ENCODE measurements at regions not wholly inside any gene's neighbourhood (a gene's known extent, or its start where the extent isn't known, plus 50 kb on each side); places are given as distances from the start of the nearest gene placed in this dataset.

- DNase-seq: no peak
These were observed 728.7 kb downstream of the LTN1 start for GRCh38 chr21:28263974-28264373.

GRCh38 chr21:28261298-28261697, 731.4 kb downstream of the LTN1 start:
- no peak for DNase-seq

- no peak for DNase-seq
These were observed 735.4 kb downstream of the LTN1 start for GRCh38 chr21:28257276-28257675.

DNA sequence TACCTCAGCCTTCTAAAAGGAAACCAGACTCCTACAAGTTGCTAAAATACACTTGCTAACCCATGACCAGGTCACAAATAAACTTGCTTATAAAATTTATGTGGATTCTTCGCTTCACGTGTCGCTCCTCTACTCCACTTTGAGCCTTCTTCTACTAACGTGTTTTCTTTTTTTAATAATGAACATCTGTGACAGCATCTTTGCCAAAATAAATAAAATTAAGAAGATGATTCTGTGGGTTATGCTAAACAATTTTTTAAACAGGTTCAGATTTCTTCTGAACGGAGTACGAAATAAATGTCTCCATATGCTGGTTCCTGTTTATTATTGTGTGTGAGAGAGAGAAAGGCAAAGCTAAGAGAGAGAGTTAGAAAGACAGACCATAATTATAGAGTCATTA, 735.8 kb downstream of the LTN1 start:
- DNase-seq: no peak

DNA sequence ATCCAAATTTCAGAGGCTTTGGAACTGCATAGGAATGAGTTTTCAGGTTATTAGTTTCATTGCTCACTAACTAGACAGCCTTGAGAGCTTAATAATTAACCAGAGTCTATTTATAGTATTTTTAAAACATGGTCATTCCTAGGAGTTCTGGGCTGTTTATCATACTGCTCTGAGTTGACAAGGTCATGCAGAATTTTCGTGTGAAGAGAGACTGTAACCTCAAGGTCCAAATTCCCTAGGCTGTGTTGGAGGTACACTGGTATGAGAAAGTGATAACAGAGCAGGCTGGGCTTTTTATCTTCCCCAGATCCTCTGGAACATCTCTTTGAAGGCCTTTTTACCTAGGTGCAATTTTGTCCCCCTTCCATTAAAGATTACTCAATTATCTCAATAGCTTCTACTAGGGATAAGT, 736.3 kb downstream of the LTN1 start:
- DNase-seq: no peak

GRCh38 chr21:28253961-28254360, 738.7 kb downstream of the LTN1 start:
- no peak for DNase-seq

- no peak for DNase-seq
These were observed 739.3 kb downstream of the LTN1 start for GRCh38 chr21:28253338-28253737.

GRCh38 chr21:28252928-28253327, 739.7 kb downstream of the LTN1 start:
- no peak for DNase-seq

- DNase-seq: no peak
These were observed 741.7 kb downstream of the LTN1 start for GRCh38 chr21:28250946-28251345.

DNA sequence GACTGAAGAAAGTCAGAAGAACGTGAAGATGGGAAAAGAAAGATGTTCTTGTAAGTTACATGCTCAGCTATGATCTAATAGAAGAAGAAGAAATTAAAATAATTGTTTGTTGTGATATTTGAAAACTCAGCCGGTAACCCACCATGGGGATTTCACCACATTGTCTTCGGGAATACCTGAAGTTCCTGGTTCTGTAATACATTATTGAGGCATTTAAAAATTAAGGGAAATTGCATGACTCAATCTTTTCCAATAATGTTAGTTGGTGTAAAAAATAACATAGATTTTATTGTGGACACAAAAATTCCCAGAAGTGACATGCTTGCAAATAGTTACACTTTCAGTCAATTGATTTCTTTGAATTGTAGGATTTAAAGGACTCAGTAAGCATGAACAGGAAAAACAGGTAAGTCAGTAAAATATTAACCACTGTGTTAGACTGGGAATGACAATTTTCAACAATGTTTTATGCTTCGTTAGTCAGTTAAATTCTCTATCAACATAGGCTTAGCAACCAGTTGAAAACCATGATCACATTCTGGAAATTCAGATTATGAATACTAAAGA, 745.1 kb downstream of the LTN1 start:
- DNase-seq: no peak

GRCh38 chr21:28240586-28240985, 752.1 kb downstream of the LTN1 start:
- DNase-seq: no peak

DNA sequence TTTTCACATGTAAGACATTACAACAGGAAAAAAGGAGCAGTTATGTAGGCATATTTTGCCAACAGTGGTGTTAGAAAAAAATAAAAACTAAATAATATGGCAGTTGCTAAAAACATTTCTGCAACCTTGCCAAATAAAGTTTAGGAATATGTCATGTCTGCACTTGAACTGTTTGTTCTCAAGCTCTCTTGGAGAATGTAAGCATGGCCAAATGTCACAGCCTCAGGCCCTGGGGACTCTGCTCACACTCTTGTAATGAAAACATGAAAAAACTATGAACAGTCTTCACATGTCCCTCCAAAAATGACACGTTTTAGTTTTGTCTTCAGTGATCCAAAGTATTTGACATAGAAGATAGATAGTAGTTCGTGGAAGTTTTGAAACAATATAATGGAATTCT, 753.3 kb downstream of the LTN1 start:
- no peak for DNase-seq

DNA sequence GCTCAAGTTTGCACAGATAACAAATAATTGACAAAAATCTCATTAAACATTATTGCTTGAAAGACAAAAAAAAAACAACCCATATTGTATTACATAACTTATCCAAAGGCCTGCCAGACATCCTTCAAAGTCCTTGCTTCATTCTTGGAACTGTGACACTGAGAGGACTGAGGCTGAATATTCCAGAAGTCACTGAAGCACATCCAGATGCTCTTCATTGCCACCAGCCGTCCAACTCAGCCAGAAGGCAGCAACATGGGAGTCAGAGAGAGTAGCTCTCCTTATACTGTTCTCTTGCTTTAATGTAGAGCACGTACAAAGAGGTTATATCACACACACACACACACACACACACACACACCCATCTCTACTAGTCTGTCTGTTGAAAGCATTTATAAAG, 755.0 kb downstream of the LTN1 start:
- no peak for DNase-seq

GRCh38 chr21:28235169-28235895, 757.3 kb downstream of the LTN1 start:
- no peak for DNase-seq

DNA sequence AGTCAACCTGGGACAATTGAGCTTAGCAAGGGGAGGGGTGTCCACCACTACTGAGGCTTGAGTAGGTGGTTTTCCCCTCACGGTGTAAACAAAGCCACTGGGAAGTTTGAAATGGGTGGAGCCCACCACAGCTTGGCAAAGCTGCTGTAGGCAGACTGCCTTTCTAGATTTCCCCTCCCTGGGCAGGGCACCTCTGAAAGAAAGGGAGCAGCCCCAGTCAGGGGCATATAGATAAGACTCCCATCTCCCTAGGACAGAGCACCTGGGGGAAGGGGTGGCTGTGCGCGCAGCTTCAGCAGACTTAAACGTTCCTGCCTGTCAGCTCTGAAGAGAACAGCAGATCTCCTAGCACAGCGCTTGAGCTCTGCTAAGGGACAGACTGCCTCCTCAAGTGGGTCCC, 758.4 kb downstream of the LTN1 start:
- DNase-seq: no peak

DNA sequence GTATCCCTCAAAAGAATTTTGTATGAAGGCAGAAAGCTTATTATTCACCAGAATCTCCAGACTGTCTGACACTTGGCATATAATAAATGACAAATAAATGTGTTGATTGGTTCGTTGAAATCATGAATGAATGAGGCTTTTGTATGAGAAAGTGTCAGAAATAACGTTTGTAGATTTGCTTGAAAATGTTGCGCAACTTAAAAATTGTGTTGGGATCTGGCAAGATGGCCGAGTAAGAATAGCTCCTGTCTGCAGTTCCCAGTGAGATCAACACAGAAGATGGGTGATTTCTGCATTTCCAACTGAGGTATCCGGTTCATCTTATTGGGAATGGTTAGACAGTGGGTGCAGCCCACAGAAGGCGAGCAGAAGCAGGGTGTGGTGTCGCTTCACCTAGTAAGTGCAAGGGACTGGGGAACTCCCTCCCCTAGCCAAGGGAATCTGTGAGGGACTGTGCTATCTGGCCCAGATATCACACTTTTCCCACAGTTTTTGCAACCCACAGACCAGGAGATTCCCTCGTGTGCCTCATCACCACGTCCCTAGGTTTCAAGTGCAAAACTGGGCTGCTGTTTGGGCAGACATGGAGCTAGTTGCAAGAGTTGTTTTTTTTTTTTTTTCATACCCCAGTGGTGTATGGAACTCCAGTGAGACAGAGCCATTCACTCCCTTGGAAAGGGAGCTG, 759.0 kb downstream of the LTN1 start:
- DNase-seq: no peak

DNA sequence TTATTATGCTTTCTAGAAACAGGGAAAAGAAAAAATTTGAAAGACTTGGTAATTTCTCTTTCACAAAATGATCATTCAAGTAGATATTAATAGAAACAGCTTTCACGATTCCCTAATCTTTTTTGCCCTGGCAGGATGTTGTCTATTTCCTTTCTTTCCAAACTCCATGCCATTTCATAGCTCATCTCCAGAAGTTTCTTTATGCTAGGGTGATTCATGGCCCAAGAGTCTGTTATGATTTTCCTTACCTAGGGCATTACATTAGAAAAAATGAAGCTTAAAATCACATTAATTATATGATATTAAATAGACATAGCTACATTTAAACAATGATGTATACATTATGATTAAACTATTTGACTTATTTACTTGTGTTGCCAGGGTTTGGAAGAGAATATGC, 762.1 kb downstream of the LTN1 start:
- DNase-seq: no peak

DNA sequence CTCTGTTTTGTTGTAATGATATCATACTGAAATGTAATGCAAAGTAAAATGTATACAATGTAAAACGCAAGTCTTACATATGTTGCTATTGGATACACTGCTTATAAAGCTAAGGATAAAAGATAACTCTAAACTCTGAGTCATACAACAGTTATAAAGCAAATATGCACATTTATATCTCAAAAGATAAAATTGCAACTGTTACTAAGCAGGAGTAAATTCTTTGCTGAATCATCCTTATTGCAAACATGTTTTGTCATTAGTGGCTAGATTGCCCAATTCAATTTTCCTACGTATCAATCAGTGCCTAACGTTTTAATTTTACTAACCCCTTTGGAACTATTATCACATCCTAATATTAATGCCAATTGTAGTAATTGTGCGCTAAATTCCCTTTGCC, 762.9 kb downstream of the LTN1 start:
- no peak for DNase-seq

DNA sequence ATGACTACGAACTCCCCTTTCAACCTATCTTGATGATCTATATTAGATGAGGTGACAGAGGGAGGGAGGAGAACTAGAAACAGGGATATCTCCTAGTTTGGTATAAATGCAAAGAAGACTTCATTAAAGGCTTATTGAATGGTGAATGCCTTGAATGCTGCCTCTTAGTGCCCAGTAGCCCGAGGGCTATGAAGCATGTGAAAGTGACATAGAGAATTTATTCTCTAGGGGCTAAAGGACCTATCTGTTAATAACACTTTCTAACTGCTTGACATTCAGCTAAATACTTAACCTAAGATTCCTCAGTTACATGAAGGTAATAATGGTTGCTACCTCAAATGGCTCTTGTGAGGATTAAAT, 764.1 kb downstream of the LTN1 start:
- DNase-seq: no peak

DNA sequence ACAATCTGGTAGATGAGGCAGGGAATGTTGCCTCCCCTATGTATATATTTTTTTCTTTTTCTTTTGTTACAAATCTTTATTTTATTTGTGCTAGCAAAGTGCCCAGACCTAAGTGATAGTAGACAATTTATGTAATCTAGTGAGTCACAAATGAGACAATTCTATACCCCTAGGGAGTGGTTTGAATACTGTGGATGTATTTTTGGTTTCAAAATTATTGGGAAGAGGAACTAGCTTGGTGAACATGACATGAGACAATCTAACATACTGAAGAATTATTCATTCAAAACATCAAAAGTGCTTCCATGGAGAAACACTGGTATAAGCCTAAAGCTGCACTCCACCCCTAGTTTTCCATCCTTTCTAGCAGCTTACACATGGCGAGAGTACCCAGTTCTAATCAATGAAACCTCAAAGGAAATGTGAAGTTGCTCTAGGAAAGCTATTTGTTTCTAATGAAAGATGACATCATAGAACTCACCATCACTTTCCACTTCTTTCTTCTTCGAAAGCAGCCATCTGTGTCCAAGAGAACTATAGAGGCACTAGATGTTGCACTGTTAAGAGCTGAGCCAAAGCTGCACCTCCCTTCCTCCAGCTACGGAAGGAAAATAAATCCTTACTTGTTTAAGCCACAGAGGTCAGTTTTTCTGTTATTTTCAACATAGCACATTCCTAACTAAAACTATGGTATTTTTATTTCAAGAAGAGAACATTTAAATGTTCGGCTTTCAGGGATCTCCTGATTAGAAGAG, 764.6 kb downstream of the LTN1 start:
- DNase-seq: no peak

DNA sequence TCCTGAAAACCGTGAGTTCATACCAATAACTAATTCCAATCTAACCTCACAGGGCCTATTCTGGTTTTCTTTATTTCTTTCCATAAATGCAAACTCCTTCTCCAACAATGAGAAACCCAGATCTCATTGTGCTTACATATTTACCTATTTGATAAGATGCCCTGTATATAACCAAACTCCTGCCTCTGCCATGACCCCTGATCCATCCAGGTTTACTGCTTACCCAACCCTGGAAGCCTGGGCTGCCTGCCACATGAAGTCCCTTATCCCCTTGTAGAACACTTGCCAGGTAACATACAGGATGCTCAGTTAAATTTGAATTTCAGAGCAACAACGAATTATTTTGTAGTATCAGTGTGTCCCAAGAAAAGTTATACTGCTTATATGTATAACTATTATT, 766.1 kb downstream of the LTN1 start:
- DNase-seq: no peak

GRCh38 chr21:28224191-28224726, 768.4 kb downstream of the LTN1 start:
- DNase-seq: peak in 1 of 3 experiments; percentile 52

- DNase-seq: no peak
These were observed 770.7 kb downstream of the LTN1 start for GRCh38 chr21:28221984-28222383.

GRCh38 chr21:28220680-28221079, 772.0 kb downstream of the LTN1 start:
- DNase-seq: no peak

All from NCI-H1417 (cell line).